ENCODE measurements at regions not wholly inside any gene's neighbourhood (a gene's known extent, or its start where the extent isn't known, plus 50 kb on each side); places are given as distances from the start of the nearest gene placed in this dataset.

- WGBS, 2 donors (ENCODE audit: low coverage in 1 of 2) = 45 to 63% methylated on average over 2 to 3 of the region's 4 CpGs
- no peaks in the 10 kb centered on the region for H3K4me1 ChIP-seq
- ATAC-seq = no peak
These were observed 67.0 kb downstream of the FAM241B start for GRCh38 chr10:69697006-69697405.

GRCh38 chr10:69703256-69703655 is 73.2 kb downstream of the FAM241B start:
- H3K4me1 ChIP-seq = no peaks in the 10 kb centered on the region
- H3K27me3 ChIP-seq = peaks cover 50% of the 10 kb centered on the region
- H3K27ac ChIP-seq = no peak overlapping the region
- ATAC-seq = no peak
- no peaks in the 10 kb centered on the region for H3K36me3 ChIP-seq
- 56% methylated on average over 3 of the region's 3 CpGs for WGBS, 2 donors (ENCODE audit: low coverage in 1 of 2)
- no peak overlapping the region for H3K4me3 ChIP-seq
- H3K9me3 ChIP-seq = peaks cover 0 to 21% (median 0%) of the 10 kb centered on the region in 3 donors
- TF ChIP-seq EP300 (IDR thresholded peaks at IDR 0.05) = no peak
- TF ChIP-seq POLR2AphosphoS5 (IDR thresholded peaks at IDR 0.05) = no peak
- TF ChIP-seq, protein P1, sequence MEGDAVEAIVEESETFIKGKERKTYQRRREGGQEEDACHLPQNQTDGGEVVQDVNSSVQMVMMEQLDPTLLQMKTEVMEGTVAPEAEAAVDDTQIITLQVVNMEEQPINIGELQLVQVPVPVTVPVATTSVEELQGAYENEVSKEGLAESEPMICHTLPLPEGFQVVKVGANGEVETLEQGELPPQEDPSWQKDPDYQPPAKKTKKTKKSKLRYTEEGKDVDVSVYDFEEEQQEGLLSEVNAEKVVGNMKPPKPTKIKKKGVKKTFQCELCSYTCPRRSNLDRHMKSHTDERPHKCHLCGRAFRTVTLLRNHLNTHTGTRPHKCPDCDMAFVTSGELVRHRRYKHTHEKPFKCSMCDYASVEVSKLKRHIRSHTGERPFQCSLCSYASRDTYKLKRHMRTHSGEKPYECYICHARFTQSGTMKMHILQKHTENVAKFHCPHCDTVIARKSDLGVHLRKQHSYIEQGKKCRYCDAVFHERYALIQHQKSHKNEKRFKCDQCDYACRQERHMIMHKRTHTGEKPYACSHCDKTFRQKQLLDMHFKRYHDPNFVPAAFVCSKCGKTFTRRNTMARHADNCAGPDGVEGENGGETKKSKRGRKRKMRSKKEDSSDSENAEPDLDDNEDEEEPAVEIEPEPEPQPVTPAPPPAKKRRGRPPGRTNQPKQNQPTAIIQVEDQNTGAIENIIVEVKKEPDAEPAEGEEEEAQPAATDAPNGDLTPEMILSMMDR (IDR thresholded peaks at IDR 0.05) = no peak
- TF ChIP-seq POLR2A (IDR thresholded peaks at IDR 0.05) = no peak

More at GRCh38 chr10:69697006-69697405, 67.0 kb downstream of the FAM241B start:
- Histone ChIP-seq H3K27ac (no peak overlapping the region), H3K27me3 (peaks cover 20% of the 10 kb centered on the region), H3K4me3 (no peak overlapping the region), H3K9me3 (no peaks in the 10 kb centered on the region), H3K36me3 (no peaks in the 10 kb centered on the region)
- TF ChIP-seq POLR2AphosphoS5 (IDR thresholded peaks at IDR 0.05) (no peak), POLR2A (IDR thresholded peaks at IDR 0.05) (no peak), EP300 (IDR thresholded peaks at IDR 0.05) (no peak)
- TF ChIP-seq, protein P1 (IDR thresholded peaks at IDR 0.05) = no peak

DNA sequence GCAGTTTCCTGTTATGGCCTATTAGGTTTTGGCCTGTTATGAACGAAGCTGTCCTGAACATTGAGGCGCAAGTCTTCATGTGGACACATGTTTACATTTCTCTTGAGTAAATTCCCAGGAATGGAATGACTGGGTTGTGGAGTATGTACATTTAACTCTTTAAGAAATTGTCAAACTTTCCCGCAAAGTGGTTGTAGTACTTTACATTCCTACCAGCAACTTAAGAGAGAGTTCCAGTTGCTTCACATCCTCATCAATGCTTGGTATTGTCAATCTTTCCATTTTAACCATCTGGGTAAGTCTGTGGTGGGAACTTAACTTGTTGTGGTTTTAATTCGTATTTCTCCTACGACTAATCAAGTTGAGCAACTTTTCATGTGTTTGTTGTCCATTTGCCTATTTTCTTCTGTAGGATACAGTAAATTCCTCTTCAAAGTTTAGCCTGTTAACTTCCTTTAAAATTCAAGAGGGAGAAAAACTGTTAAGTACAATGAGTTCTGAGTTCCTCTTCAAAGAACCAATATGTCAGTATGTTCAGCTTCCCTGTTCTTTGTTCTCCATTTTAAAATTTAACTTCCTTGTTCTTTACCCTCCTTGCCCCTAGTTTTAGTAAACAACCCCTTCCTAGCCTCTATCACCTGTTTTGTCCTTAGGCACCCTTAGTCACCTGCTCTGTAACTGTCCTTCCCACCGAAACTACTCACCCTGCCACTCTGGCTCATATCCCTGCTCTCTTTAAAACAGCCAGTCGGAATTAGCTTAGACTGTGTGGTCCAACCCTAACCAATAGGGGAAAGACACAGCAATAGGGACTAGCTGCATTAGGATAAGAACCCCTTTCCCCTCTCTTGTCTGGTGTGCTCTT is 74.0 kb downstream of the FAM241B start:
- TF ChIP-seq POLR2A (IDR thresholded peaks at IDR 0.05) = no peak
- TF ChIP-seq, protein P1 (IDR thresholded peaks at IDR 0.05) = no peak
- TF ChIP-seq POLR2AphosphoS5 (IDR thresholded peaks at IDR 0.05) = no peak
- TF ChIP-seq EP300 (IDR thresholded peaks at IDR 0.05) = no peak
- ATAC-seq = no peak
- WGBS, 2 donors (ENCODE audit: low coverage in 1 of 2) = 58 to 68% methylated on average over 7 of the region's 7 CpGs
- H3K4me3 ChIP-seq = no peak overlapping the region
- H3K36me3 ChIP-seq = no peaks in the 10 kb centered on the region
- peaks cover 0 to 27% (median 0%) of the 10 kb centered on the region in 3 donors for H3K9me3 ChIP-seq
- no peak overlapping the region for H3K27ac ChIP-seq
- peaks cover 55% of the 10 kb centered on the region for H3K27me3 ChIP-seq
- no peaks in the 10 kb centered on the region for H3K4me1 ChIP-seq

- 72 to 92% methylated on average over 2 to 5 of the region's 7 CpGs for WGBS, 2 donors (ENCODE audit: low coverage in 1 of 2)
- peaks cover 0 to 17% (median 0%) of the 10 kb centered on the region in 3 donors for H3K9me3 ChIP-seq
- H3K27ac ChIP-seq = no peak overlapping the region
- H3K4me1 ChIP-seq = no peaks in the 10 kb centered on the region
- no peak for ATAC-seq
- TF ChIP-seq POLR2AphosphoS5 (IDR thresholded peaks at IDR 0.05) = no peak
- H3K4me3 ChIP-seq = no peak overlapping the region
- H3K27me3 ChIP-seq = peaks cover 56% of the 10 kb centered on the region
- H3K36me3 ChIP-seq = no peaks in the 10 kb centered on the region
These were observed 79.4 kb downstream of the FAM241B start for GRCh38 chr10:69709366-69709941.

DNA sequence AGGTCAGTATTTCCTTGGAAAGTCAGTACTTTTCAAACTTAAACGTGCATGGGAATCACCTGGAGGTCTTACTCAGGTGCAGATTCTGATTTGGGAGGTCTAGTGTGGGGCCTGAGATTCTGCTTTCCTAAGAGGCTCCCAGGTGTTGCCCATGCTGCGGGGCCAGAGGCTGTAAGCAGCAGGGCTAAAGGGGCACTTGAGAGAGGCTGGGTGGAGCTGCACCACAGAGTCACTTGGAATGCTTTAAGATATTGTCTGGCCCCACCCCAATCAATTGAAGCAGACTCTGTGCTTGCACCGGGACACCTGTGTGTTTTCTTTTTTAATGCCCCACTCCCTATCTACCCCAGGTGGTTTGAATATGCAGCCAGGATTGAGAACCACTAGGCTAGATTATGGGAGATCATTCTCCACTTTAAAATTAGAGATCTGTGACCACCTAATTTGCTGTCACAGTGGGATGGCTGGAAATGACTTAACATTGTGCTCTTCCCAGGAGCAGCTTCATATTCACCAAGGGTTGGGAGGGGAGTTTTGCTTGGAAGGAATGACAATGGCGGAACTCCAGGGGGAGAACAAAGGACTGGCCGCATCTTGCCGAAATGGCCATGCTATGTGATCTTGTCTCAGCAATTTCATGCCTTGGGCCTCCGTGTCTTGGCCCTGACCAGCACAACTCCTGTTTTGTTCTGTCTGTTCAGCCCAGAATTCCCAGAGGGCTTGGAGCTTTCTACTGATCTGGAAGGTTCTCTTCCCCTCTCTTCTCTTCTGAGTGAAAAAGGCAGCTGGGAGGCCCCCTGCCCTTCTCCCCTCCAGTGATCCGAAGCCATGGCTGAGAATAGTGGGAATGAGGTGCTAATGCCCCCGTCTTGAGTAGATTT is 80.2 kb downstream of the FAM241B start:
- no peak for ATAC-seq
- no peak for TF ChIP-seq POLR2A (IDR thresholded peaks at IDR 0.05)
- TF ChIP-seq, protein P1 (IDR thresholded peaks at IDR 0.05) = no peak
- Histone ChIP-seq H3K27ac (no peak overlapping the region), H3K4me3 (no peak overlapping the region), H3K4me1 (no peaks in the 10 kb centered on the region), H3K36me3 (no peaks in the 10 kb centered on the region), H3K9me3 (peaks cover 0 to 11% (median 0%) of the 10 kb centered on the region in 3 donors), H3K27me3 (peaks cover 59% of the 10 kb centered on the region)
- 62 to 79% methylated on average over 5 to 6 of the region's 9 CpGs for WGBS, 2 donors (ENCODE audit: low coverage in 1 of 2)
